ENCODE measurements at regions not wholly inside any gene's neighbourhood (a gene's known extent, or its start where the extent isn't known, plus 50 kb on each side); places are given as distances from the start of the nearest gene placed in this dataset.

DNA sequence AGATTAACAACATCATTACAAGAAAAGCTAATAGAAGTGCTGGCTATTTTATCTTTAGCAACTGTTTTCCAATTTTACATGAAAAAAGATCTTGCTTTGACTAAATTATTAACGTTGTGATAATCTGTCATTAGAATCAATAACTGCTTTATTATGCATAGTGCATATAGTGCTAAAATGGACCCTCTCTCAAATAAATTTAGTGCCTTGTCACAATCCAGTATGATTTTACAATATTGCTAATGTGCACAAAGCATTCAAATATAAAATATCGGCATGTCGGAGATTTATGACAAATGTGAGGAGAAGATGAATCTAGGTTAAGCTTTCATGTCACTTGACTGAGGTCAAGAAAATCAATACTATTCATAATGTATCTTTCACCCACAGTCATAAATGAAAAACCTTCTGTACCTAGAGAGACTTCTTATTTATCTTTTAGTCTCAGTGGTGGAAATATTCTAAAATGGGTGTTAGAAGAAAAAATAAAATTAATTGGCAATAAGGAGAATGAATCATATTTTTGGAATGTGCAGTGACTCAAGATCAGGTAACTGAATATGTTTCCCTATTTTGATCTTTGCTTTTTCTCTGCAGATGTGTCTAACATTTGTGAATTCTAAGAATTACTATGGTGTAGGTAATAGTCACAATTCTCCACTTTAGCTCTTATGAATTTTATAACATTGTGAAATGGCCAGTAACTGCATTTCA is 672.9 kb upstream of the GRAMD2B start:
- 87% methylated on average over 3 of the region's 3 CpGs for WGBS (ENCODE audit: insufficient coverage, low lambda C conversion rate)
- DNase-seq = no peak
- Histone ChIP-seq H3K27ac (ENCODE audit: low read length) (no peak overlapping the region), H3K36me3 (ENCODE audit: control insufficient read depth, insufficient read depth, low read length) (no peaks in the 10 kb centered on the region), H3K4me1 (ENCODE audit: control insufficient read depth, insufficient read depth, low read length) (no peaks in the 10 kb centered on the region), H3K27me3 (ENCODE audit: control insufficient read depth, insufficient read depth, low read length) (no peaks in the 10 kb centered on the region), H3K9me3 (ENCODE audit: control insufficient read depth, low read depth, low read length) (no peaks in the 10 kb centered on the region), H3K4me3 (ENCODE audit: low read length) (no peak overlapping the region)

DNA sequence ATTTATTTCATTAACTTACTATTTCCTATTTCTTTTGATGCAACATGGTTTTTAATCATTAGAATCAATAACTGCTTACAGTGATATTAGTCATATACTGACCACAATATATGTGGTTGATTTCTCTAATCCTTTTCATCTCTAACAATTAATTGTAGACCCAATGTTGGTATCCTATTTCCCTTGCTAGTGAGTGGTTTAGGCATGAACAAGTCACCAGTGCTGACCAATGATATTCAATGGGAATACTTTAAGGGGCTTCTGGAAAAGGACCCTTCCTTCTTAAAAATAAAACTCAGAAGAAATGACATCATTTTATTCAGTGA is 672.4 kb upstream of the GRAMD2B start:
- no peaks in the 10 kb centered on the region for H3K9me3 ChIP-seq (ENCODE audit: control insufficient read depth, low read depth, low read length)
- no peaks in the 10 kb centered on the region for H3K36me3 ChIP-seq (ENCODE audit: control insufficient read depth, insufficient read depth, low read length)
- H3K4me3 ChIP-seq (ENCODE audit: low read length) = no peak overlapping the region
- DNase-seq = no peak
- no peaks in the 10 kb centered on the region for H3K27me3 ChIP-seq (ENCODE audit: control insufficient read depth, insufficient read depth, low read length)
- H3K4me1 ChIP-seq (ENCODE audit: control insufficient read depth, insufficient read depth, low read length) = no peaks in the 10 kb centered on the region
- H3K27ac ChIP-seq (ENCODE audit: low read length) = no peak overlapping the region

DNA sequence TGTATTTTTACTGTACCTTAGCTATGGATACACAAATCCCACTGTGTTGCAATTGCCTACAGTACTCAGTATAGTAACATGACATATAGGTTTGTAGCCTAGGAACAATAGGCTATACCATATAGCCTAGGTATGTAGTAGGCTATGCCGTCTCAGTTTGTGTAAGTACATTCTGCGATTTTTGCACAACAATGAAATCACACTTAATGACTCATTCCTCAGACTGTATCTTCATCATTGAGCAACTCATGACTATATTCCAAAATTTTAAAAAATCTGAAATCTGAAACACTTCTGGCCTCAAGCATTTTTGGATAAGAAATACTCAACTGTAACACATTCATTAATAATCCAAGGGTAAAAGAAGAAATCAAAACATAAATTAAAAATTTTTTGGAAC is 666.8 kb upstream of the GRAMD2B start:
- Histone ChIP-seq H3K4me3 (ENCODE audit: low read length) (no peak overlapping the region), H3K36me3 (ENCODE audit: control insufficient read depth, insufficient read depth, low read length) (no peaks in the 10 kb centered on the region), H3K9me3 (ENCODE audit: control insufficient read depth, low read depth, low read length) (no peaks in the 10 kb centered on the region), H3K27me3 (ENCODE audit: control insufficient read depth, insufficient read depth, low read length) (no peaks in the 10 kb centered on the region), H3K4me1 (ENCODE audit: control insufficient read depth, insufficient read depth, low read length) (no peaks in the 10 kb centered on the region), H3K27ac (ENCODE audit: low read length) (no peak overlapping the region)
- no peak for DNase-seq
- 100% methylated on average over 1 of the region's 2 CpGs for WGBS (ENCODE audit: insufficient coverage, low lambda C conversion rate)

DNA sequence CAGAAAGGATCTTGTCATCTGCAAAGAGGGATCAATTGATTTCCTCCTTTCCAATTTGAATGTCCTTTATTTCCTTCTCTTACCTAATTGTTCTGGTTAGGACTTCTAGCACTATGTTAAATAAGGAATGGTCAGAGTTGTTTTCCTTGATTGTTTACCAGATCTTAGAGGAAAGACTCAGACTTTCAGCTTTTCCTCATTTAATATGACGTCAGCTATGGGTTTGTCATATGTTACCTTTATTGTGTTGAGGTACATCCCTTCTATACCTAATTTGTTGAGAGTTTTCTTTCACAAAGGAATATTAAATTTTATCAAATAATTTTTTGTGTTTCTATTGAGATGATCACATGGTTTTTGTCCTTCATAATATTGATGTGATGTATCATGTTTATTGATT is 656.5 kb upstream of the GRAMD2B start:
- Histone ChIP-seq H3K9me3 (ENCODE audit: control insufficient read depth, low read depth, low read length) (no peaks in the 10 kb centered on the region), H3K36me3 (ENCODE audit: control insufficient read depth, insufficient read depth, low read length) (no peaks in the 10 kb centered on the region)
- WGBS (ENCODE audit: insufficient coverage, low lambda C conversion rate) = no CpG with 5 or more reads among the region's 1 CpG

DNA sequence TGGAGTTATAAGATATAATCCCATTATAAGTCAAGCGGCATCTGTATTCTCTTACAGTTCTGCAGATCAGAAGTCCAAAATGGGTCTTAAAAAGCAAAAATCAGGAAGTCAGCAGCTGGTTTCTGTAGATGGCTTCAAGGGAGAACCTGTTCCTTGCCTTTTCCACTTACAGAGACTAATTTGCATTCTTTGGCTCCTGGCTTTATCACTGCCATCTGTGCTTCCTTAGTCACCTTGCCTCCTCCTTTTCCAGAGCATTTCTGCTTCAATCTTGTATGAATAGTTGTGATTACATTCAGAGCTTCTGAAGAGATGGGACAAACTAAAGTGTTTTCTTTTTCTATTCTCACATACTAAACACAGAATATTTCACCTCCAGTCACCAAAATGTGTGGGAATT is 647.3 kb upstream of the GRAMD2B start:
- Histone ChIP-seq H3K4me3 (ENCODE audit: low read length) (no peak overlapping the region), H3K4me1 (ENCODE audit: control insufficient read depth, insufficient read depth, low read length) (no peaks in the 10 kb centered on the region), H3K9me3 (ENCODE audit: control insufficient read depth, low read depth, low read length) (no peaks in the 10 kb centered on the region), H3K27me3 (ENCODE audit: control insufficient read depth, insufficient read depth, low read length) (no peaks in the 10 kb centered on the region), H3K27ac (ENCODE audit: low read length) (no peak overlapping the region), H3K36me3 (ENCODE audit: control insufficient read depth, insufficient read depth, low read length) (no peaks in the 10 kb centered on the region)
- 100% methylated on average over 1 of the region's 1 CpG for WGBS (ENCODE audit: insufficient coverage, low lambda C conversion rate)
- DNase-seq = no peak

More for the DNA sequence above, 656.5 kb upstream of the GRAMD2B start:
- no peak overlapping the region for H3K27ac ChIP-seq (ENCODE audit: low read length)
- H3K4me1 ChIP-seq (ENCODE audit: control insufficient read depth, insufficient read depth, low read length) = no peaks in the 10 kb centered on the region
- H3K27me3 ChIP-seq (ENCODE audit: control insufficient read depth, insufficient read depth, low read length) = no peaks in the 10 kb centered on the region
- no peak overlapping the region for H3K4me3 ChIP-seq (ENCODE audit: low read length)
- DNase-seq = no peak

DNA sequence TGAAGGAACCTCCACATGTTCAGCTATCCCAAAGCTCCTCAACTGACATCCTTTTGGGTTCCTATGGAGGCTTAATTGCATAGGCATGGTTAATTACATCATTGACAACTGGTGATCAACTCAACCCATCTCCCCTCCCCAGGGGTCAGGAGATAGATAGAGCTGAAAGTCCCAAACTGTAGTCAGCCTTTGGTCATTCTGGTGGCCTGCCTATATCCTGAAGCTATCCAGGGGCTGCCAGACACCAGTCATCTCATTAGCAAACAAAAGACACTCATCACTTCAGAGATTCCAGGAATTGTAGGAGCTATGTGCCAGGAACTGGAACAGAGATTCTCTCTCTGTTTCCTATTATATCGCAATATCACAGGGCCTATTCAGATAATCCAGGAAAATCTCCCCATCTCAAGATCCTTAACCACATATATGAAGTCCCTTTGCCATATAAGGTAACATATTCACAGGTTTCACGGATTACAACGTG is 646.5 kb upstream of the GRAMD2B start:
- no CpG with 5 or more reads among the region's 3 CpGs for WGBS (ENCODE audit: insufficient coverage, low lambda C conversion rate)
- DNase-seq = no peak
- Histone ChIP-seq H3K9me3 (ENCODE audit: control insufficient read depth, low read depth, low read length) (no peaks in the 10 kb centered on the region), H3K4me1 (ENCODE audit: control insufficient read depth, insufficient read depth, low read length) (no peaks in the 10 kb centered on the region), H3K36me3 (ENCODE audit: control insufficient read depth, insufficient read depth, low read length) (no peaks in the 10 kb centered on the region), H3K27ac (ENCODE audit: low read length) (no peak overlapping the region), H3K4me3 (ENCODE audit: low read length) (no peak overlapping the region), H3K27me3 (ENCODE audit: control insufficient read depth, insufficient read depth, low read length) (no peaks in the 10 kb centered on the region)

DNA sequence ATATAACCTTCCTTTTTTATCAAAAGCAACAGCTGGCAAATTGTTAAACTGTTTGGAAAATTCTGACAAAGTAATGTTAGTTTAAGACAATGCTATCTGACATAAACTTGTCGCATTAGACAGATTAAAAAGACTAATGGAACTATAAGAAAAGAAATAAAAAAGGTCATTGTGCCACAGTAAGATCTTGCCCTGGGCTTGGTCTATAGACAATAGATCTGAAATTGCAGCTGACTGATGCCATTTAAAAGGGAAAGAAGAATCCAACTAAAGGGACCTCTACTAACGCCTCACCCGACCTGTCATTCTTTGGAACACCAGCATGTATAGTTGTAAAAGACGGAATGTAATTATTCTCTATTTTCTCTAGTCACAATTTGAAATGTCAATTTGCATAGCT is 644.4 kb upstream of the GRAMD2B start:
- H3K27ac ChIP-seq (ENCODE audit: low read length) = no peak overlapping the region
- H3K27me3 ChIP-seq (ENCODE audit: control insufficient read depth, insufficient read depth, low read length) = no peaks in the 10 kb centered on the region
- no peaks in the 10 kb centered on the region for H3K9me3 ChIP-seq (ENCODE audit: control insufficient read depth, low read depth, low read length)
- DNase-seq = no peak
- no peaks in the 10 kb centered on the region for H3K36me3 ChIP-seq (ENCODE audit: control insufficient read depth, insufficient read depth, low read length)
- no peaks in the 10 kb centered on the region for H3K4me1 ChIP-seq (ENCODE audit: control insufficient read depth, insufficient read depth, low read length)
- WGBS (ENCODE audit: insufficient coverage, low lambda C conversion rate) = no CpG with 5 or more reads among the region's 4 CpGs
- no peak overlapping the region for H3K4me3 ChIP-seq (ENCODE audit: low read length)

DNA sequence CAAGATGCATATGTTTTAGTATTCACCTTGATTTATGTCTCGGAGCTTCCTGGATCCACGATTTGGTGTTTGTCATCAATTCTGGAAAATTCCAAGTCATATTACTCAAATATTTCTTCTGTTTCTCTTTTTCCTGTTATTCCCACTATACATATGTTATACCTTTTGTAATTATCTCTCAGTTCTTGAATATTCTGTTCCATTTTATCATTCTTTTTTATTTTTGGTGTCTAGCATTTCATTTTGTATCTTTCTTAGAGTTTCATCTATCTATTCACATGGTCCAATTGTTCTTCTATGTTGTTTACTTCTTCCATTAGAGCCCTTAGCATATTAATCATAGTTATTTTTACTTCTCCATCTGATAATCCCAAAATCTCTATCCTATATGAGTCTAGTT is 637.8 kb upstream of the GRAMD2B start:
- Histone ChIP-seq H3K9me3 (ENCODE audit: control insufficient read depth, low read depth, low read length) (no peaks in the 10 kb centered on the region), H3K4me1 (ENCODE audit: control insufficient read depth, insufficient read depth, low read length) (no peaks in the 10 kb centered on the region), H3K27me3 (ENCODE audit: control insufficient read depth, insufficient read depth, low read length) (no peaks in the 10 kb centered on the region), H3K27ac (ENCODE audit: low read length) (no peak overlapping the region), H3K4me3 (ENCODE audit: low read length) (no peak overlapping the region), H3K36me3 (ENCODE audit: control insufficient read depth, insufficient read depth, low read length) (no peaks in the 10 kb centered on the region)
- no peak for DNase-seq
- 100% methylated on average over 2 of the region's 2 CpGs for WGBS (ENCODE audit: insufficient coverage, low lambda C conversion rate)

DNA sequence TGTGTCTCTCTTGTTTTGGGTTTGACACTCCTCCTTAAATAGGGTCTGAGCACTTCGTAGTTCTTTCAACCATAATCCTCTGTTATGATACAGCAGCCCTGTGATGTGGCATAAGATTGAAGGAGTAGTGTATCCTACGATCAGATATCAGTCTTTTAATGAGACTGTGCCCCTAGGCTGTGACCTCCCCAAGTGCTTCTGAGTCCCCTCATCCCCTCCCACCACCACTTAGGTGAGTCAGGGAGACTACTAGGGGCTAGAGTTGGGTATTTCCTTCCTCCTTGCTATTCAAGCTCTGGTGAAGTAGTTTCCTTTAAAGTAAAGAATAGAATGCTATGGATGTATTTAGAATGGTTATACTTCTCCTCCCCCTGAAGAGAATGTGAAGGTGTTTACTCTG is 637.2 kb upstream of the GRAMD2B start:
- no peaks in the 10 kb centered on the region for H3K9me3 ChIP-seq (ENCODE audit: control insufficient read depth, low read depth, low read length)
- H3K4me1 ChIP-seq (ENCODE audit: control insufficient read depth, insufficient read depth, low read length) = no peaks in the 10 kb centered on the region
- no peak overlapping the region for H3K4me3 ChIP-seq (ENCODE audit: low read length)
- no peak overlapping the region for H3K27ac ChIP-seq (ENCODE audit: low read length)
- 100% methylated on average over 1 of the region's 2 CpGs for WGBS (ENCODE audit: insufficient coverage, low lambda C conversion rate)
- H3K36me3 ChIP-seq (ENCODE audit: control insufficient read depth, insufficient read depth, low read length) = no peaks in the 10 kb centered on the region
- DNase-seq = no peak
- H3K27me3 ChIP-seq (ENCODE audit: control insufficient read depth, insufficient read depth, low read length) = no peaks in the 10 kb centered on the region

DNA sequence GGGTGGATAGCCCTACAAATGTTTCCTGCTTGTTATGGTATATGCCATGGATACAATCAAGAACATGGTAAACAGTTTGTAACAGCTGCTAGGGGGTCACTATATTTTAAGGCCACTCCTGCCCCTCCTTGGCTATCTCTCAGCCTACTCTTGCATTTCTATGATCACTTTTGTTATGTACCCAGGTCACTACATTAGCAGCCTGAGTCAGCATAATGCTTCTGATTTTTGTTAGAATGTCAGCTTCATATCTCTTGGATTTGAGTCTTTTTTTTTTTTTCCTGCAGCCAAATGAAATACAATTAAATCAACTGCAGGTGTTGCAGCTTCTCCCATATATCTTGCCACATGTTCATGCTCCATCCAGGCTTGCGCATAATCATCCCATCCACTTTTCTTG is 629.7 kb upstream of the GRAMD2B start:
- DNase-seq = no peak
- Histone ChIP-seq H3K36me3 (ENCODE audit: control insufficient read depth, insufficient read depth, low read length) (no peaks in the 10 kb centered on the region), H3K9me3 (ENCODE audit: control insufficient read depth, low read depth, low read length) (no peaks in the 10 kb centered on the region), H3K4me1 (ENCODE audit: control insufficient read depth, insufficient read depth, low read length) (no peaks in the 10 kb centered on the region), H3K27ac (ENCODE audit: low read length) (no peak overlapping the region), H3K27me3 (ENCODE audit: control insufficient read depth, insufficient read depth, low read length) (no peaks in the 10 kb centered on the region), H3K4me3 (ENCODE audit: low read length) (no peak overlapping the region)
- WGBS (ENCODE audit: insufficient coverage, low lambda C conversion rate) = 100% methylated on average over 1 of the region's 1 CpG

DNA sequence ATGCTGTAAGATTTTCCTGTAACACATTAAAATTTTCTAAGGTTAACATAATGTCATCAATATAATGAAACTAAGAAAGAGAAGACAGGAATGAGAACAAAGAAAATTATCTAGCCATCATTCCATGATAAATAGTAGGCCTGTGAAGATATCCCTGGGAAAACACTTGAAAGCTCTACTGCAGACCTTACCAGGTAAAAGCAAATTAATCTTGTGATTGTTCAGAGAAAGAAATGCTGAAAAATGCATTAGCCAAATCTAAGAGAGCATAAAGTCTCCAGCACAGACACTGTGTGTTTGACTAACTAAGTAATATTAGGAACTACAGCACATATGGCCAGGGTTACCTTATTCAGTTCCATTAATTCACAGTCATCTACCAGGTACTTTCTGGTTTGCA is 628.3 kb upstream of the GRAMD2B start:
- no peaks in the 10 kb centered on the region for H3K4me1 ChIP-seq (ENCODE audit: control insufficient read depth, insufficient read depth, low read length)
- H3K9me3 ChIP-seq (ENCODE audit: control insufficient read depth, low read depth, low read length) = no peaks in the 10 kb centered on the region
- no peaks in the 10 kb centered on the region for H3K27me3 ChIP-seq (ENCODE audit: control insufficient read depth, insufficient read depth, low read length)
- no peaks in the 10 kb centered on the region for H3K36me3 ChIP-seq (ENCODE audit: control insufficient read depth, insufficient read depth, low read length)
- H3K27ac ChIP-seq (ENCODE audit: low read length) = no peak overlapping the region
- DNase-seq = no peak
- H3K4me3 ChIP-seq (ENCODE audit: low read length) = no peak overlapping the region
